HG03565 (cell line): ENCODE measurements at regions not wholly inside any gene's neighbourhood (a gene's known extent, or its start where the extent isn't known, plus 50 kb on each side); places are given as distances from the start of the nearest gene placed in this dataset.
"Not testable (repeated sequence)": the region's sequence is repeated elsewhere in the genome, so short reads cannot be mapped to it uniquely, and the experiment has no call there.

ENCODE experiments used
- ATAC-seq: cut with Tn5 transposase; IDR thresholded peaks from one replicate; pipeline ENCODE4 v1.9.1; 2021; ENCODE audit warnings: mild to moderate bottlenecking, moderate library complexity; ENCODE audit not compliant: unreplicated experiment

DNA sequence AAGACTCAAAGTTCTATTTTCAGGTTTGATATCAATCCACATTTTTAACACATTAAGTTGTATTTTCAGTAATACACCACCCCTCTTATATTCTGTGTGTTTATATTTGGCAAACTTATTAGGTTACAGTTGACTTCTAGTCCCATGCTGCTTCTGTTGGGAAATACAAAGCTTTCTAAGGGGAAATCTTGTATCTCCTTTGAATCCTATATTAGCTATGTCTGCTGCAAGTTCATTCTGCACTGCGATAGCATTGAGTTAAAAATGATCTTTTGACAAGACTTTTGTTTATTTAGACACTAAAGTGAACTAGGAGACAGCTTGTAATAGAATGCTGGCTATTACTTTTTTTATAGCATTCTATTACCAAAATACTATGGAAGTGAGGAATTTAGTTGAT lies 625.1 kb upstream of the ANKRD30A start:
- no peak for ATAC-seq

- no peak for ATAC-seq
These were observed 625.7 kb upstream of the ANKRD30A start for GRCh38 chr10:36499693-36500092.

DNA sequence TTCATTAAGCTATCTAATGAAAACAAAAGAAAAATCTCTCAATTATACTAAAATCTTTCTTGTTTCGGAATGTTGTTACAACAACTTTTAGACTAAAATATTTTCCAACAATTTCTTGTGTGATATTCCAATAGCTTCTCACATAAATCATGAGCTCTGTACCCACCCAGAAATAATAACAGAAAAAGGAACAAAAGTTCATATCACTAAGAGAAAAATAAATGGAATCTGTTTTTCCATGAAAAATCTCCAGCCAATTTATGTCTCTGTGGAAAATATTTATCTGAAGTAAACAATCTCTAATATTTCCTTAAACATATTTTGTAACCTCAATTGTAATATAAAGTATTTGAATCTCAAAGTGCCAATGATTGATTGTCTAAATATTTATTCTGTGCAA lies 628.6 kb upstream of the ANKRD30A start:
- no peak for ATAC-seq

- ATAC-seq, result no peak
These were observed 631.0 kb upstream of the ANKRD30A start for GRCh38 chr10:36494371-36494770.

DNA sequence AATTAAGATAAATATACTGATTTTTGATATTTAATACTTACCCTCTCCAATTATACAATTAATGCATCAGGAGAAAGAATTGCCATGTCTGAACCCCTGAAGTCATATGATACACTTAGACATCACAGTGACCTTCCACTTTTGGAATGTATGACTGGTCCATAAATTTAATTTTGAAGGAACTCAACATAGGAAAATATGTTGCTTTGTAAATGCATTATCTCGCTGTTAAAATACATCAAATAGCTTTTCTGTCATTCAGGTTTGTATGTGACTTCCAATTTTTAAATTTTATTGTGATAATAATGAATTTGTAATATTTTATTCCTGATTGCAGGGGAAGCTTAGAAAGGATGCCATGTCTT lies 631.9 kb upstream of the ANKRD30A start:
- ATAC-seq, result no peak

DNA sequence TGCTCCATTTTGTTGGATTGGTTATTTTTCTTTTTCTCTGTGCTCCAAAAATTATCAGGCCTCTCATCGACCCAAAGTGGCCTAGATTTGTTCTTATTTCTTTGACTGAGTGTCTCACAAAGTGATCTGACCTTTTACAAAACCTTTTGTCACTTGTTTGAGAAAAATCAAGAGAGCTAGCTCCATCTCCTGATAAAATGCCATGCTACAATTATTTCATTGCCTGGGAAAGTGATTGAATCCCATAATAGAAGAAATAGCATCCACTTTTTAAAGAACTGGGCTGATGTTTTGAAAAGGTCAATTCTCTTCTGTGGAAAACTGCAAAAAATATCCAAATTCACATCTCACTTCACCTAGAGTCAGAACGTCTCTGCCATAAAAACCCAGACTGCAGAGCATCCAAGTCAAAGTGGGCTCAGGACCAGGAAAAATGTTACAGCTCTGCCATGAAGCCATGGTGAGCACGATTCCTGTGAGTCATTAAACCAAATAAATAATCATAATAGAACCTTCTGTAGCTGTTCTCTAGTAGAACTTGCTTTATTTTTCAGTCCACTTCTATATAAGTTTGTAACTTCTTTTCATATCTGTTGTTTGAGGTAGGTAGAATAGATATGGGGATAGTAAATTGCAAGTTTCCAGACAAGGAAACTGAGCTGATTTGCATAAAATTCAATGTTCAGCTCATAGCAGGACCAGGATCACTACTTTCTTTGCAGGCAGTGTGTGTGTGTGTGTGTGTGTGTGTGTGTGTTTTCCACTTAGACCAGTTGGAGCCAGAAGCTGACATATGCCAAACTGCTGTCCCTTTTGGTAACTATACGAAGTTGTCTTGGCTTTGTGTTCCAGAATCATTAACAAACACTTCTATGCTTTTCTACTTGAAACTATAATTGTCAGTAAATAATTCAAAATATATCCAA lies 632.5 kb upstream of the ANKRD30A start:
- ATAC-seq, result no peak

DNA sequence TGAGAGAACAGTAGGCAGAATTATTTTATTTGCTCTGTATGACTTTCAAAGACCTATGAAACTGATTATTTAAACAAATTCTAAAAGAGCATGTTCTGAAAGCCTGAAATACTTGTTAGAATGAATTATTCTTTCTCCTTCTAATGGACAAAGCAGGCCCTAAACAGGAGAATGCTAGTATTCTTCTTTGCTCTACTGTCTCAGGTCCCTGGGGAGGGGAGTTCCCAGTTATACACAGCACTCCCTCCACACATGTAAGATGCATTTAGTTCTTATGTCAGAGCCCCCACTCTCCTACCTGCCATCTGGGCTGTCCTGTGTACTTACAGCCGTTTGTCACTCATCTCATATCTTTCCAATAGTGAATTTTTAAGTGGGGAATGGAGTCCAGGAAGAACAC lies 633.5 kb upstream of the ANKRD30A start:
- ATAC-seq, result no peak

DNA sequence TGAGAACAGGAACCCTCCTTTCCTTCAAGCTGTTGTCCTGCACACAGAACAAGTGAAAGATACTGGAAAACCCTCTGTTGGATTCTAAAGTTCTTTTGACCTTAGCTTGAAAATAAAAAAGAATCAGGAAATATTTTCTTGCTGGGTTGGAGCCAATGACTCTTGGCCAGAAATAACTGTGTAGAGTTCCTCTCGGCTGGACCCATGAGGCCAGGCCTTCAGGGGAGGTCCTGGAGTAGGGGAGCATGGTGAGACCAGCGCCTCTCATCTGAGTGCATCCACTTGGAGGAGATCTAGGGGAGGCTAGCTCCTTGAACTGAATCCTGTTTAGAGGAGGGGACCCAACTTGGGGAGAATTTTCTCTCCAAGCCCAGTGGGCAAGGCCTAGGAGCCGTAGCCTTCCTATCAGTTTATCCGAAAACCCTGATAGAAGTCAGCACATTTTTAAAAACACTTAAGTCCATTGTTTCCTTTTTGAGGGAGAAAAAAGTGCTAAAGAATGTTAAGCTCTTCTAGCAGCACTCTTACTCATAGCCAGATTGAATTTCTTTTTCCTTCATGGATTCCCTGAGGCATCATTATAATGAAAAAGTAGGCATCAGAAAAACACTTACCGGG lies 635.7 kb upstream of the ANKRD30A start:
- ATAC-seq, result no peak

DNA sequence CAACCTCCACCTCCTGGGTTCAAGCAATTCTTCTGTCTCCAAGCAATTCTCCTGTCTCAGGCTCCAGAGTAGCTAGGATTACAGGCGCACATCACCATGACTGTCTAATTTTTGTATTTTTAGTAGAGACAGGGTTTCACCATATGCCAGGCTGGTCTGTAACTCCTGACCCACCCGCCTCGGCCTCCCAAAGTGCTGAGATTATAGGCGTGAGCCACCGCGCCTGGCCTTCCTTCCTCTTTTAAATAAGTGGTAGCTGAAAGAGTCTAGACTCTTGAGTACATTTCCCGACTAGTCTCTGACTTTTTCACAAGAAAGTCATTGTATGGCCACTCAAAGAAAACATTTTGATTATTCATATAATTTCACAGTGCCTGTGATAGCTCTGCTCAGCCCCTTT lies 636.2 kb upstream of the ANKRD30A start:
- ATAC-seq, result no peak

GRCh38 chr10:36488579-36488978 lies 636.8 kb upstream of the ANKRD30A start:
- no peak for ATAC-seq

DNA sequence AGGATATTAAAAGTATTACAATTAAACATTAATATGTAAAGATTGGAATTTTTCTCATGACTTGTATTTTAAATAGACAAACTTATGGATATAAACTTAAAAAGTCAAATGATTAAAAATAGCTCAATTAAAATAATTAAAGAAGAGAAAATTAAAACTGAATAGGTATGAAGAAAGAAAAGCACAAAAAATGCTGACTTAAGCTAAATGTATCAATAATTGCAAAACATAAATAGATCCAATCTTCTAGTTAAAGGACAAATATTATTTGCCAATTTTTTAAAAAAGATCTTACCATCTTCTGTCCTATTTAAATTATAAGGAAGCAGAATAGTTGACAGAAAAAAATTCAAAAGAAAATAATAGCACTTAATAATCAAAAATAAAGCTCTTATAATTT lies 646.3 kb upstream of the ANKRD30A start:
- ATAC-seq, result no peak

DNA sequence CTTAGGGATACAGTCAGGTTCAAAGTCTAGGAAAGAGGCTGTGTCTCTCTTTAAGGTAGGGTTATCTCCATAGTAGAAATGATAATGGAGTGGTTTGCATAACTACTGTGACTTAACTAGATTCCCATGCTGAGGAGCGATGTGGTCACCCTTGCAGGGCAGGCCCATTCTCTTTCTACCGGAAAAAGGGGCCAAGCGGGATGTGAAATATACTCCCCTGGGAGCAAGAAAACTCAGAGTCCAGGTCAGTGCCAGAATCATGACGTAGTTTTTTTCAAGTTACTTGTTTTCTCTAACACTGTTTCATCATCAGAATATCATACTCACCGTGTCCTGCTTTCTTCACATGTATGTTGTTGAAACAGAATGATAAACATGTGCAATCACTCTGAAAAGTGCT lies 649.0 kb upstream of the ANKRD30A start:
- ATAC-seq, result no peak

DNA sequence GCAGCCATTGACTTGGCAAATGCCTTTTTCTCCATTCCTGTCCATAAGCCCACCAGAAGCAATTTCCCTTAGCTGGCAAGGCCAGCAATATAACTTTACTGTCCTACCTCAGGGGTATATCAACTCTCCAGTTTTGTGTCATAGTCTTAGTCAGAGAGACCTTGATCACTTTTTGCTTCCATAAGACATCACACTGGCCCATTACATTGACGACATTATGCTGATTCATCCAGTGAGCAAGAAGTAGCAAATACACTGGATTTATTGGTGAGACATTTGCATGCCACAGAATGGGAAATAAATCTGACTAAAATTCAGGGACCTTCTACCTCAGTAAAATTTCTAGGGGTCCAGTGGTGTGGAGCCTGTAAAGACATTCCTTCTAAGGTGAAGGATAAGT lies 649.7 kb upstream of the ANKRD30A start:
- no peak for ATAC-seq

GRCh38 chr10:36474456-36474855 lies 650.9 kb upstream of the ANKRD30A start:
- no peak for ATAC-seq

DNA sequence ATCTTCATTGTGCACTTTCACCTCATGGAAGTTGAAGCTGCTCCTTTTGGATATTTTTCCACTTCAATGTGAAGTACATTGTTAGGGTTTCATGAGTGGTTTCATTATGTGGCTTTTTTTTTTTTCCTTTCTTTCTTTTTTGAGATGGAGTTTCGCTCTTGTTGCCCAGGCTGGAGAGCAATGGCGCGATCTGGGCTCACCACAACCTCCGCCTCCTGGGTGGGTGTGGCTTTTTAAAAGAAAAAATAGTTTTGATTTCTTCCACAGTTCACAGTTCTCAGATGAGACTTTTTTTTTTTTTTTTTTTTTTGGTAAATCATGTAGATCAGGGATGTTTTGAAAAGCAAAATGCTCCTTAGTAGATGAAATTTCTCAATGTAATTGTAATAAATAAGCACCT lies 652.3 kb upstream of the ANKRD30A start:
- ATAC-seq, result no peak

DNA sequence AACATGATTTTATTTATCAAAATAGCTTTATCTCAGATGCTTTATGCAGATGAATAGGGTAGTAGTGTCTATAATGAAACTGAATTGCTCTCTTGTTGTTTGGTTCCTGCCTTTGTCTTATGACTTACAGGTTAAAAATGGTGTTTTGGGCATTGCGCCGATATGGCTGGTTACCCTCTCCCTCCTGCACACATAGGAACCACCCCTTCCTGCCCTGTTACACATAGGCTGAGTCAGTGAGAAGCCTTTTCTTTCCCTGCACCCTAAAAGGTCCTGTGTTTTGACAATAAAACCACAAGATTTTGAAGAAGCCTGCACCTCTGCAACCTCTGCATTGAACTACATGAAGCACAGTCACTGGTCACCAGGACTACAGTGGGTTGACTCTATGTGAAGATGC lies 655.8 kb upstream of the ANKRD30A start:
- no peak for ATAC-seq

GRCh38 chr10:36468620-36469019 lies 656.8 kb upstream of the ANKRD30A start:
- no peak for ATAC-seq

DNA sequence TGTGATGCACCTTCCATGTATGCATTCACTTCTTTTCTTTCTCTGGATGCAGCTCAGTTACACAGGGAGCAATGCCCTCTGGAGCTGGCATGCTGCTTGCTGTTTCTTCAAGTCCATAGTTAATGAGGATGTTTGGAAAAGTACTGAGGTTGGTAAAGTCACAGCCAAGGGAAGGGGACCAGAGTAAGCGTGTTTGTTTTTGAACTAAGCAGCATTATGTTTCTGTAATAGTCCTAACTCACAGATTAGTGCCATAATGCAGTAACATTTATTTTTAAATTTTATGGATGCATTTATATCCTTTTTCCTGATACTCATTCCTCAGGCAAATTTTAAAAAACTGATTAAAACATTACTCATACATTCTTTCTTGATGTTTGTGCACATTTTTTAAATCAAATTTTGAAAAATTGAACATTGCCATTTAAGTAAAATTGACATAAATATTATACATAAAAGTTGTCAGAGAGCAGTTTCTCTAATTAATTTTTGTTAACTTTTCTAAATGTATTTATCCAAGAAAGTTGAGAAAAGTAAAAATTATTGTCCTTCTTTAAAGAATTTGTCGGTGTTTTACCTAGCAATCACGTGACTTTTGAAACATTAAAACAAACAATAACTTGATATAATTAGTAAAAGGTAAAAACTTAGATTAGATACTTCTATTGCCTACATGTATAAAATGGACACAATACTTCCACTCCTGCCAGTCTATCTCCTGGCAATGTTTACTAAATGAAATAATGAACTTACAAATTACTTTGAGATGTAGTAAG lies 659.6 kb upstream of the ANKRD30A start:
- ATAC-seq, result no peak

DNA sequence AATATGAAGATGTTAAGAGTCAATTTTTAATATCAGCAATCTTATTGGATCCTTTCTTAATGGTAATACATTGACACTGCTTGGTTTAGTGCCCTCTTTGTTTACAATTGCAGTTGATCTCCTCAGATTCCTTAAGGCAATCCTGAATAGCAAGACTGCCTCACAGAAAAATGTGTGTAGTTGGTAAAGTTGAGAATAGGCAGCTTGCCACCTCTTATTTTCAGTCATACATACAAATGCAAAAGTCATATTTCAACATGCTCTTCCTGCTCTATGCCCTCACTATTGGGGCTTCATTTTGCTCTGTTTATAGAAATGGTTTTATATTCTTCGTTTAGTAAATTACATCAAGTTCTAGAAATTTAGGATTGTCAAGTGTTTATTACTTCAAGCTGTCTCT lies 661.1 kb upstream of the ANKRD30A start:
- no peak for ATAC-seq

- ATAC-seq, result no peak
These were observed 662.0 kb upstream of the ANKRD30A start for GRCh38 chr10:36463390-36463789.

GRCh38 chr10:36462194-36462593 lies 663.2 kb upstream of the ANKRD30A start:
- ATAC-seq, result no peak

GRCh38 chr10:36458437-36458836 lies 667.0 kb upstream of the ANKRD30A start:
- ATAC-seq, result not testable (repeated sequence)
